BLaER1 (cell line): ENCODE measurements at regions not wholly inside any gene's neighbourhood (a gene's known extent, or its start where the extent isn't known, plus 50 kb on each side); places are given as distances from the start of the nearest gene placed in this dataset.

Experiments
- H3K27ac ChIP-seq: shearing (Covaris generic); formaldehyde crosslinking; 2 replicates; pipeline ENCODE4 v1.8.1; 2022
- H3K27me3 ChIP-seq: shearing (Covaris generic); formaldehyde crosslinking; 2 replicates; pipeline ENCODE4 v1.8.1; 2022
- H3K36me3 ChIP-seq: shearing (Covaris generic); formaldehyde crosslinking; 2 replicates; pipeline ENCODE4 v1.8.1; 2022
- H3K4me1 ChIP-seq: shearing (Covaris generic); formaldehyde crosslinking; 2 replicates; pipeline ENCODE4 v1.8.1; 2022
- H3K4me2 ChIP-seq: shearing (Covaris generic); formaldehyde crosslinking; 2 replicates; pipeline ENCODE4 v1.8.1; 2022
- H3K4me3 ChIP-seq: shearing (Covaris generic); formaldehyde crosslinking; 2 replicates; pipeline ENCODE4 v1.8.1; 2022
- H3K9ac ChIP-seq: shearing (Covaris generic); formaldehyde crosslinking; 2 replicates; pipeline ENCODE4 v1.8.1; 2022
- H3K9me3 ChIP-seq: shearing (Covaris generic); formaldehyde crosslinking; 2 replicates; pipeline ENCODE4 v1.8.1; 2022
- H4K20me1 ChIP-seq: shearing (Covaris generic); formaldehyde crosslinking; 2 replicates; pipeline ENCODE4 v1.8.1; 2022
- Cebpa-rat ChIP-seq: shearing (Covaris generic); IDR thresholded peaks from 2 replicates; pipeline ENCODE4 v1.8.1; 2022

DNA sequence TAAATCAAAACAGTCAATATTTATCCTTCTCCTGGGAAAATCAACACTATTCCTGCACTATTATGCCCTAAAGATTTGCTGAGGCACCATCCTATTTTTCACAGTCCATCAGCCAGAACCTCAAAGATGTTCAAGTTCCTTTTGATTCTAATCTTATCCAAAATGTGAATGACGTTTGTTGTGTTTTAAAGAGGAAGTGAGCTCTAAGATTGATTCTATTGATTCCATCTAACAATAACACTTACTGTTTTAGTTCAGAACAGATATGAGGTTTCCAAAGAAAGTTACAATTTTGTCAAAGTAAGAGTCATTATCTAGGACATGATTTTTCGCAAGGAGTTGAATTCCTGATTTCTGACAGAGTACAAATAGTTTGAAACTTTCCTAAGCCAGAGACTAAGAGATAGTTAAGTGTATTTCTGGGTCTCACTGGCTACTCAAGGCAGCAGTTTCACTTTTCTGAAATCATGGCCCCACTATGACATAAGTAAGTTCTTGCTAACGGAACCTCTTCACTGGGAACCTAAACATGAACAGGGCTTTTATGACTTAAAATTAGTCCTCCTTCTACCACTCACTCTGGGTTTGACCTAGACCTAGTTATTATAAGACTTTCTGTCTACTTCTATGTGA is 84.7 kb downstream of the LHX9 start:
- Histone ChIP-seq H3K9ac (no peak overlapping the region), H3K4me3 (no peak overlapping the region), H3K9me3 (no peaks in the 10 kb centered on the region), H3K4me1 (no peaks in the 10 kb centered on the region), H4K20me1 (no peaks in the 10 kb centered on the region), H3K36me3 (no peaks in the 10 kb centered on the region), H3K27me3 (no peaks in the 10 kb centered on the region), H3K27ac (no peak overlapping the region), H3K4me2 (no peak overlapping the region)
- TF ChIP-seq Cebpa-rat: no peak

DNA sequence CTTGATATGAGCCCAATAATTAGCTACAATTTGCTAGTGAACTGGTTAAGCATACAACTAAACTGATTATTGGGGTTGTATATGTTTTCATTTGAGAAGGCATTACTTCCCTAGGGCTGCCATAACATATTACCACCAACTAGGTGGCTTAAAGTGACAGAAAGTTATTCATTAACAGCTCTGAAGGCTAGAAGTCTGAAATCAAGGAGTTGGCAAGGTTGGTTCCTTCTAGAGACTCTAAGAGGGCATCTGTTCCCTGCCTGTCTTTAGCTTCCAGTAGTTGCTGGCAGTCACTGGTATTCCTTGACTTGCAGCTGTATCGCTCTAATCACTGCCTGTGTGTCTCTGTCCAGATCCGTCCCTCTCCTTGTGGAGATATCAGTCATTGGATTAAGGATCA is 86.3 kb downstream of the LHX9 start:
- Histone ChIP-seq H3K27me3 (no peaks in the 10 kb centered on the region), H3K9me3 (no peaks in the 10 kb centered on the region), H3K4me2 (no peak overlapping the region), H3K36me3 (no peaks in the 10 kb centered on the region), H3K27ac (no peak overlapping the region), H3K9ac (no peak overlapping the region), H3K4me3 (no peak overlapping the region), H3K4me1 (no peaks in the 10 kb centered on the region), H4K20me1 (no peaks in the 10 kb centered on the region)
- no peak for TF ChIP-seq Cebpa-rat

GRCh38 chr1:198007011-198007410 is 89.8 kb downstream of the LHX9 start:
- Histone ChIP-seq H3K9me3 (peaks cover 22% of the 10 kb centered on the region), H3K9ac (no peak overlapping the region), H4K20me1 (no peaks in the 10 kb centered on the region), H3K4me2 (no peak overlapping the region), H3K4me3 (no peak overlapping the region), H3K4me1 (no peaks in the 10 kb centered on the region), H3K27ac (no peak overlapping the region), H3K27me3 (no peaks in the 10 kb centered on the region), H3K36me3 (no peaks in the 10 kb centered on the region)
- TF ChIP-seq Cebpa-rat: no peak

DNA sequence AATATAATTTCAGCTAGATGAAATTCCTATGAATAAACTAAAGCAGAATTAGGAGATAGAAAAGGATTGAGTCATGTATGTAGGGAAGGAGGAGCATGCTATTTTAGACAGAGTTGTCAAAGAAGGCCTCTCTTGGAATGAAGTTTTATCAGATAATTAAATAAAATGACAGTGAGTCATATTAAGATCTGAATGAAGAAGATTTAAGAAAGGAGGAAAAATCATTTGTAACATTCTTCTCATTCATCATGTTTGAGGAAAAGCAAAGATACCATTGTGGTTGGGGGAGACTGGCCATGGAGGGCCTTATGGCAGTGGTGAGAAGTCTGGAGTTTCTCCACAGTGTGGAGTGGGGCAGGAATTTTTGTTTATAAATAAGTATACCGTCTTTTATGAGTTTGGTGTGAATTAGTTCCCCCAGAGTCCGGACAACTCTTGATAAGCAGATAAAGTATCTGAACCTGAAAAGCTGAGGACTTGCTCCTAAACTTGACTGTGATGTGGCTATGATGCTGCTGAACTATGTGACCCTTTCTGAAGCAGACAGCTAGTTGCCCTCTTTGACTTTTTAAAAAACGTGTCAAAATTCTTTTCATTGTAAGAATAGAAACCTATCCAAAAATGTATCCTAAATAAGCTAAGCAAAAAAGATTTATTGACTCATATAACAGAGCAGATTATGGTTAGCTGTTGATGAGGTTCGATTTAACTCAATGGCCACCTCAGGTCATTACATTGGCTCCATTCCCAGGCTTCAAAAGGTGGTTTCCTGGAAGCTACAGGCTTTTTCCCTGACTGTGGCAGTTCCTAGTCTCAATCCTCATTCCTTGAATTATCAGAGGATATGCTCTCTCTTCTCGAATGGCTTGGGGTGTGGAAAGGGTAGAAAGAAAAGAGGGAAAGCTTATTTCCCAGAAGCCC is 90.8 kb downstream of the LHX9 start:
- H3K36me3 ChIP-seq: no peaks in the 10 kb centered on the region
- H3K27me3 ChIP-seq: no peaks in the 10 kb centered on the region
- no peak for TF ChIP-seq Cebpa-rat
- H3K4me2 ChIP-seq: no peak overlapping the region
- no peaks in the 10 kb centered on the region for H4K20me1 ChIP-seq
- H3K9me3 ChIP-seq: peaks cover 22% of the 10 kb centered on the region
- no peak overlapping the region for H3K4me3 ChIP-seq
- no peaks in the 10 kb centered on the region for H3K4me1 ChIP-seq
- H3K9ac ChIP-seq: no peak overlapping the region
- H3K27ac ChIP-seq: no peak overlapping the region

DNA sequence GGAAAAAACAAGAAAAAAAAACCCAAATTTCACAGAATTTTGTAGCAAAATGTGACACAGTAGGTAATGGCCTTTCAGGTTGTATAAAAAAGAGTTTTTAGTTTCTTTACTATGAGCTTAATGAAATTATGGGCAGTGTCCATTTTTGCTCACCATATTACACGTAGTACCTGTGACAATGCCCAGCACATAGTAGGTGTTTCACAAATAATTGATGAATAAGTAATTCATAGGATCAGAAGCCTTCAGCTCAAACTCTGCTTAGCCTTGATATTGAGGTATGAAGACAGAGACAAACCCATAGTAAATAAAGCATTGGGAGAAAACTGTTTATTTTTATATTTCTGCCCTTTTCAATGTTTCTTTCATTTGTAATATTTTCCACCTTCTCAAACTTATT is 97.2 kb downstream of the LHX9 start:
- no peaks in the 10 kb centered on the region for H3K4me1 ChIP-seq

GRCh38 chr1:198015309-198015708 is 98.1 kb downstream of the LHX9 start:
- peaks cover 4% of the 10 kb centered on the region for H3K9me3 ChIP-seq
- no peak for TF ChIP-seq Cebpa-rat

More for the DNA sequence above, 97.2 kb downstream of the LHX9 start:
- Histone ChIP-seq H3K4me3 (no peak overlapping the region), H3K27me3 (no peaks in the 10 kb centered on the region), H4K20me1 (no peaks in the 10 kb centered on the region), H3K9ac (no peak overlapping the region), H3K9me3 (peaks cover 13% of the 10 kb centered on the region), H3K4me2 (no peak overlapping the region), H3K36me3 (no peaks in the 10 kb centered on the region), H3K27ac (no peak overlapping the region)
- no peak for TF ChIP-seq Cebpa-rat

GRCh38 chr1:198018529-198018928 is 101.4 kb downstream of the LHX9 start:
- Histone ChIP-seq H3K36me3 (no peaks in the 10 kb centered on the region), H3K27me3 (no peaks in the 10 kb centered on the region), H3K27ac (no peak overlapping the region), H3K4me3 (no peak overlapping the region), H4K20me1 (no peaks in the 10 kb centered on the region), H3K4me2 (no peak overlapping the region), H3K9me3 (no peaks in the 10 kb centered on the region), H3K4me1 (no peaks in the 10 kb centered on the region), H3K9ac (no peak overlapping the region)
- TF ChIP-seq Cebpa-rat: no peak

More at GRCh38 chr1:198015309-198015708, 98.1 kb downstream of the LHX9 start:
- Histone ChIP-seq H3K4me2 (no peak overlapping the region), H3K27me3 (no peaks in the 10 kb centered on the region), H3K4me1 (no peaks in the 10 kb centered on the region), H3K27ac (no peak overlapping the region), H3K9ac (no peak overlapping the region), H3K36me3 (no peaks in the 10 kb centered on the region), H4K20me1 (no peaks in the 10 kb centered on the region), H3K4me3 (no peak overlapping the region)

GRCh38 chr1:198019126-198019525 is 102.0 kb downstream of the LHX9 start:
- no peak overlapping the region for H3K9ac ChIP-seq
- no peak overlapping the region for H3K4me3 ChIP-seq
- no peaks in the 10 kb centered on the region for H3K4me1 ChIP-seq
- H3K27me3 ChIP-seq: no peaks in the 10 kb centered on the region
- H3K4me2 ChIP-seq: no peak overlapping the region
- H3K27ac ChIP-seq: no peak overlapping the region
- no peak for TF ChIP-seq Cebpa-rat
- no peaks in the 10 kb centered on the region for H3K9me3 ChIP-seq
- H3K36me3 ChIP-seq: no peaks in the 10 kb centered on the region
- no peaks in the 10 kb centered on the region for H4K20me1 ChIP-seq

- Histone ChIP-seq H3K4me1 (no peaks in the 10 kb centered on the region), H3K9me3 (no peaks in the 10 kb centered on the region), H3K36me3 (no peaks in the 10 kb centered on the region), H3K27me3 (no peaks in the 10 kb centered on the region), H3K9ac (no peak overlapping the region), H3K27ac (no peak overlapping the region), H4K20me1 (no peaks in the 10 kb centered on the region), H3K4me3 (no peak overlapping the region), H3K4me2 (no peak overlapping the region)
- TF ChIP-seq Cebpa-rat: no peak
Measured at GRCh38 chr1:198024336-198024735, 107.2 kb downstream of the LHX9 start.

GRCh38 chr1:198024782-198025181 is 107.6 kb downstream of the LHX9 start:
- Histone ChIP-seq H3K27me3 (no peaks in the 10 kb centered on the region), H4K20me1 (no peaks in the 10 kb centered on the region), H3K4me2 (no peak overlapping the region), H3K4me3 (no peak overlapping the region), H3K9ac (no peak overlapping the region), H3K9me3 (no peaks in the 10 kb centered on the region), H3K4me1 (no peaks in the 10 kb centered on the region), H3K36me3 (no peaks in the 10 kb centered on the region), H3K27ac (no peak overlapping the region)
- no peak for TF ChIP-seq Cebpa-rat
